GM12892 (cell line): ENCODE measurements at regions not wholly inside any gene's neighbourhood (a gene's known extent, or its start where the extent isn't known, plus 50 kb on each side); places are given as distances from the start of the nearest gene placed in this dataset.

Experiments used
- DNase-seq: peaks from one replicate; pipeline ENCODE4 v3.0.0; 2011; ENCODE audit not compliant: insufficient read length
- FAIRE-seq: peaks from 2 replicates; lab custom pipeline; 2011; peaks lifted over from hg19 to GRCh38; lab: Jason Lieb, UNC
- POLR2A ChIP-seq: IDR thresholded peaks from 2 replicates; pipeline ENCODE4 v1.6.1; 2011; ENCODE audit warnings: low read depth, low read length, control low read depth
- POLR2AphosphoS5 ChIP-seq: IDR thresholded peaks from 2 replicates; pipeline ENCODE4 v1.6.1; 2011; ENCODE audit warnings: low read depth, low read length, control low read depth
- TAF1 ChIP-seq: IDR thresholded peaks from 2 replicates; pipeline ENCODE4 v1.6.1; 2011; ENCODE audit warnings: low read depth, mild to moderate bottlenecking, control low read depth, low read length, borderline replicate concordance

GRCh38 chr2:19706332-19706731 is 195.5 kb downstream of the TTC32 start:
- no peak for TF ChIP-seq POLR2AphosphoS5
- FAIRE-seq (no peak), DNase-seq (no peak)

GRCh38 chr2:19702267-19702666 is 199.5 kb downstream of the TTC32 start:
- FAIRE-seq = no peak
- TF ChIP-seq POLR2A (no peak), POLR2AphosphoS5 (no peak), TAF1 (no peak)
- DNase-seq = no peak

- no peak for FAIRE-seq
- DNase-seq = no peak
- TF ChIP-seq POLR2A (no peak), POLR2AphosphoS5 (no peak), TAF1 (no peak)
These were observed 200.8 kb downstream of the TTC32 start for GRCh38 chr2:19700861-19701585.

GRCh38 chr2:19697131-19697530 is 204.7 kb downstream of the TTC32 start:
- no peak for TF ChIP-seq POLR2A
- no peak for TF ChIP-seq TAF1
- FAIRE-seq = no peak
- DNase-seq = no peak

GRCh38 chr2:19695706-19696105 is 206.1 kb downstream of the TTC32 start:
- FAIRE-seq = no peak
- no peak for DNase-seq
- TF ChIP-seq TAF1 (no peak), POLR2A (no peak), POLR2AphosphoS5 (no peak)

GRCh38 chr2:19691892-19692291 is 209.9 kb downstream of the TTC32 start:
- FAIRE-seq (no peak), DNase-seq (no peak)
- no peak for TF ChIP-seq TAF1
- TF ChIP-seq POLR2AphosphoS5 = no peak
- no peak for TF ChIP-seq POLR2A

GRCh38 chr2:19690429-19690828 is 211.4 kb downstream of the TTC32 start:
- no peak for DNase-seq
- TF ChIP-seq TAF1 = no peak
- TF ChIP-seq POLR2AphosphoS5 = no peak
- no peak for TF ChIP-seq POLR2A
- FAIRE-seq = no peak

GRCh38 chr2:19689646-19690168 is 212.1 kb downstream of the TTC32 start:
- no peak for FAIRE-seq
- no peak for DNase-seq
- no peak for TF ChIP-seq POLR2A
- TF ChIP-seq TAF1 = no peak
- TF ChIP-seq POLR2AphosphoS5 = no peak

- TF ChIP-seq POLR2A = no peak
- TF ChIP-seq TAF1 = no peak
- no peak for TF ChIP-seq POLR2AphosphoS5
- DNase-seq (no peak), FAIRE-seq (no peak)
These were observed 213.7 kb downstream of the TTC32 start for GRCh38 chr2:19688059-19688458.

GRCh38 chr2:19687017-19687659 is 214.6 kb downstream of the TTC32 start:
- DNase-seq = no peak
- TF ChIP-seq TAF1 (no peak), POLR2AphosphoS5 (no peak)
- FAIRE-seq = no peak

- DNase-seq = no peak
- FAIRE-seq = no peak
- TF ChIP-seq POLR2AphosphoS5 (no peak), POLR2A (no peak), TAF1 (no peak)
These were observed 215.3 kb downstream of the TTC32 start for GRCh38 chr2:19686439-19686838.

- DNase-seq (no peak), FAIRE-seq (no peak)
- TF ChIP-seq POLR2AphosphoS5 = no peak
- TF ChIP-seq TAF1 = no peak
- no peak for TF ChIP-seq POLR2A
These were observed 216.1 kb downstream of the TTC32 start for GRCh38 chr2:19685731-19686130.
